GM06990 (cell line): ENCODE measurements at regions not wholly inside any gene's neighbourhood (a gene's known extent, or its start where the extent isn't known, plus 50 kb on each side); places are given as distances from the start of the nearest gene placed in this dataset.

ENCODE experiments used
- DNase-seq: peaks from one replicate; pipeline ENCODE4 v3.0.0-alpha.2; 2011; ENCODE audit not compliant: insufficient read length; ENCODE audit errors: extremely low read depth
- H3K27me3 ChIP-seq: replicated peaks from 2 replicates; pipeline ENCODE4 v1.6.0; 2011; ENCODE audit warnings: low read length; ENCODE audit not compliant: control insufficient read depth, insufficient read depth
- H3K36me3 ChIP-seq: 2 replicates; pipeline ENCODE4 v1.5.1; 2011; ENCODE audit warnings: low read length; ENCODE audit not compliant: control insufficient read depth, insufficient read depth
- H3K4me3 ChIP-seq: replicated peaks from 2 replicates; pipeline ENCODE4 v1.5.1; 2011; ENCODE audit warnings: low read depth, mild to moderate bottlenecking, control low read depth, low read length
- TF ChIP-seq, protein P1 (sequence below): IDR thresholded peaks from 2 replicates; pipeline ENCODE4 v1.5.1; 2011; ENCODE audit warnings: low read length, control low read depth, mild to moderate bottlenecking, inconsistent platforms; ENCODE audit not compliant: insufficient read depth, poor library complexity, severe bottlenecking

DNA sequence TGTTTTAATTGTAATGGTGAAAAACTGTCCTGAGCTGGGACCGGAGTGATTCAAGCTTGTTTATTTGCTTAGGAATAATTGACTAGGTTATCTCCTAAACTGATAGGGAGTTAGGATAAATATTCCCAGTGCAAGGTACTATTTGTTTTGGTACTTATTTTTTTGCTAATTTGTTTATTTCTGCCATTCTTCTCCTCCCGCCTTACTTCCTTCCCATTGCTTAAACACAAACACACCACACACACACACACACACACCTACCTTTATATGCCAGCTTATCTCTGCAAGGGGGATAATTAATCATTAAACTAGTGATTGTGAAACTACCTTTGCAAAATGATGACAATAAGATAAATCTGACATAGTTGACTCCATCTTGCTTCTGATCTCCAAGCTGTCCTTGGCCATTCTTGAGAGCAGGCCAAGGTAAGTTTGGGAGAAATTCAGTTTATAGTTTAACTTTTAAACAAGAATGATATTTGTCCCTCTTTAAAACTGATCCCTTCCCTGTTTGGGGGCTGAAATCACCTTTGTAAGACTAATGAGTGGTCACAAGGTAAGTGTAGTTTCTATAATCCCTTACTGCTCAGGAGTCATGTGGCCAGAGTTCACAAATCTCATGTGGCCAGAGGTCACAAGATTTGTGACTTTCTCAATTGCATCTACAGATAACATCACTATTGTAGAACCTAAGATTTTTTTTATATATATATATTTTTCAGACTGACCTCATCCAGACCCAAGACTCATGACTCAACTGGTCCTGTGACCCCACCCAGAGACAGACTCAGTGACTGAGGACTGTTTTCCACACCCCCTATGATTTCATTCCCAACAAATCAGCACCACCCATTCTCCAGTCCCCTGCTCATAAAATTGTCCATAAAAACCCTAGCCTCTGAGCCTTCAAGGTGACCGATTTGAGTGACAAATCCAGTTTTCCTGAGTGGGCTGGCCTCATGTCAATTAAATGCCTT lies 83.1 kb upstream of the LRRTM4 start:
- no peaks in the 10 kb centered on the region for H3K27me3 ChIP-seq
- no peak overlapping the region for H3K4me3 ChIP-seq
- no peaks in the 10 kb centered on the region for H3K36me3 ChIP-seq
- TF ChIP-seq, protein P1, sequence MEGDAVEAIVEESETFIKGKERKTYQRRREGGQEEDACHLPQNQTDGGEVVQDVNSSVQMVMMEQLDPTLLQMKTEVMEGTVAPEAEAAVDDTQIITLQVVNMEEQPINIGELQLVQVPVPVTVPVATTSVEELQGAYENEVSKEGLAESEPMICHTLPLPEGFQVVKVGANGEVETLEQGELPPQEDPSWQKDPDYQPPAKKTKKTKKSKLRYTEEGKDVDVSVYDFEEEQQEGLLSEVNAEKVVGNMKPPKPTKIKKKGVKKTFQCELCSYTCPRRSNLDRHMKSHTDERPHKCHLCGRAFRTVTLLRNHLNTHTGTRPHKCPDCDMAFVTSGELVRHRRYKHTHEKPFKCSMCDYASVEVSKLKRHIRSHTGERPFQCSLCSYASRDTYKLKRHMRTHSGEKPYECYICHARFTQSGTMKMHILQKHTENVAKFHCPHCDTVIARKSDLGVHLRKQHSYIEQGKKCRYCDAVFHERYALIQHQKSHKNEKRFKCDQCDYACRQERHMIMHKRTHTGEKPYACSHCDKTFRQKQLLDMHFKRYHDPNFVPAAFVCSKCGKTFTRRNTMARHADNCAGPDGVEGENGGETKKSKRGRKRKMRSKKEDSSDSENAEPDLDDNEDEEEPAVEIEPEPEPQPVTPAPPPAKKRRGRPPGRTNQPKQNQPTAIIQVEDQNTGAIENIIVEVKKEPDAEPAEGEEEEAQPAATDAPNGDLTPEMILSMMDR = no peak
- no peak for DNase-seq

DNA sequence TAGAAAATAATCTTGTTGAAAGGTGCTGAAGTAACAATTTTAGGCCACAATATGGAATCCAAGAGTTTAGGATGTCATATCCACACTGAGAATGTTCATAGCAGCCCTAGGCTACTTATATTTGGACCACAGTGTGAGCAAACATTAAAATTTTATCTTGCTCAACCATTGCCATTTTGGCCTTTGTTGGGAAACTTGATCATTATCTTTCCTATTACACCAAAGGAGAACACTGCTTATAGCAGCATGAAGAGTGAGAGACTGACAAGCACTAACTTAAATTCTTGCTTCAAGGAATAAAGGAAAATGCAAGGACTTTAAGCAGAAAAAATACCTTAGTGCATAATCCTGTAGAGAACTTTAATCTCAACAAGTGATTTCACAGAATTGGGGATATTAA lies 86.3 kb upstream of the LRRTM4 start:
- H3K36me3 ChIP-seq = no peaks in the 10 kb centered on the region
- no peaks in the 10 kb centered on the region for H3K27me3 ChIP-seq
- no peak for DNase-seq
- no peak overlapping the region for H3K4me3 ChIP-seq
- TF ChIP-seq, protein P1 = no peak

DNA sequence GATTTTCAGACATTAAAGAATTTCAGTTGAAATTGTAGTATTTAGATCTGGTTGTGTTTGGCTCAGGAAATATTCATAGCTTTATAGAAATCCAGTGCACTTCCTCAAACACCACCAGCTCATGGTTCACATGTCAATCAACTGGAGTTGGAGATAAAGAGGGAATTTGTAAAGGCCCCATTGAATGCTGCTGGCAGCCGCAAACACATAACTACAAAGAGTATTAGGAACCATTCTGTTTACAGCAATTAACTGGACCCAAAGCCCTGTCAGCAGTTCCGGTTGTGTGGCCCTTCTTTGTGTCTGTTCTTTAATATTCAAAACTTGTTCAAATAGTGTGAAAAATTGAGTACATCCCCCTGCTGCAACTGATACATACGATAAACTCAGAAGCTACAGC lies 107.4 kb upstream of the LRRTM4 start:
- TF ChIP-seq, protein P1 = no peak
- H3K4me3 ChIP-seq = no peak overlapping the region
- H3K36me3 ChIP-seq = no peaks in the 10 kb centered on the region
- no peak for DNase-seq
- no peaks in the 10 kb centered on the region for H3K27me3 ChIP-seq

DNA sequence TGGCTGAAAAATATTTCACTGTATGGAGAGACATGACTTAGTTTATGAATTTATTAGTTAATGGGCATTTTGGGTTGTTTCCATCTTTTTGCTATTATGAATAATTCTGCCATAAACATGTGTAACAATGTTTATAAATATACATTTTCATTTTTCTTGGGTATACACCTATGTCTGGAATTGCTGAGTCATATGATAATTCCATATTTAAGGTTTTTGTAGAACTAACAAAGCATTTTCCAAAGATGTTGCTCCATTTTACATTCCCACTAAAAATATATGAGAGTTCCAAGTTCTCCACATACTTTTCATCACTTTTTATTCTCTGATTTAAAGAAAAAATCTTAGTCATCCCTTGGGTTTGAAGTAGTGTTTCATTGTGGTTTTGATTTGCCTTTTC lies 108.8 kb upstream of the LRRTM4 start:
- Histone ChIP-seq H3K4me3 (no peak overlapping the region), H3K27me3 (no peaks in the 10 kb centered on the region), H3K36me3 (no peaks in the 10 kb centered on the region)
- TF ChIP-seq, protein P1 = no peak
- DNase-seq = no peak

DNA sequence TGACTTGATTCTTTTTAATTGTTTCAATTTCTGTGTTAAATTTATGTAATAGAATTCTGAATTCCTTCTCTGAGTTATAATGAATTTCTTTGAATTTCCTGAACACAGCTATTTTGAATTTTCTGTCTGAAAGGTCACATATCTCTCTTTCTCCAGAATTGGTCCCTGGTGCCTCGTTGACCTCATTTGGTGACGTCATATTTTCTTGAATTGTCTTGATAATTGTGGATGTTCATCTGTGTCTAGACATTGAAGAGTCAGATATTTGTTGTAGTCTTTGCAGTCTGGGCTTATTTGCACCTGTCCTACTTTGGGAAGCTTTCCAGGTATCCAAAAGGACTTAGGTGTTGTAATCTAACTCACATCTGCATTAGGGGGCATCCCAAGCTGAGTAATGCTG lies 111.4 kb upstream of the LRRTM4 start:
- DNase-seq = no peak
- TF ChIP-seq, protein P1 = no peak
- Histone ChIP-seq H3K27me3 (no peaks in the 10 kb centered on the region), H3K36me3 (no peaks in the 10 kb centered on the region), H3K4me3 (no peak overlapping the region)
